Fibroblast of upper back skin (primary cell): ENCODE measurements at regions not wholly inside any gene's neighbourhood (a gene's known extent, or its start where the extent isn't known, plus 50 kb on each side); places are given as distances from the start of the nearest gene placed in this dataset.

Experiments
- DNase-seq: peaks from one replicate; pipeline ENCODE4 v3.0.0-alpha.2; 2013

DNA sequence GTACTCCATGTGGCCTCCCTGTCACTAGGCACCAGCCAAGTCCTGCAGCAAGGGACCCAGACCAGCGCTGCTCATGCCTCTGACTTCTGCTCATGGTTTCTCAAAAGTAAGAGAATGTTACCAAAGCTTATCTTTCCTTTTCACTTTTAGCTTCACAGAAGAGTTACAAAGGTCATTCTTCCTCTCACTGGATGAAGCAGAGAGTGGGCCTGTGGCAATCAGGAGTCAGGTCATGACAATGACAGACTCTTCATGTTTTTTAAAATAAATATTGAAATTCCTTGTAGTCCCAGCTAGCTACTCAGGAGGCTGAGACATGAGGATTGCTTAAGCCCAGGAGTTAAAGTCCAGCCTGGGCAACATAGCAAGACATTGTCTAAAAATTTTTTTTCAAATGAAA is 126.1 kb downstream of the OSR1 start:
- DNase-seq: no peak

- no peak for DNase-seq
These were observed 126.8 kb downstream of the OSR1 start for GRCh38 chr2:19231625-19232024.

DNA sequence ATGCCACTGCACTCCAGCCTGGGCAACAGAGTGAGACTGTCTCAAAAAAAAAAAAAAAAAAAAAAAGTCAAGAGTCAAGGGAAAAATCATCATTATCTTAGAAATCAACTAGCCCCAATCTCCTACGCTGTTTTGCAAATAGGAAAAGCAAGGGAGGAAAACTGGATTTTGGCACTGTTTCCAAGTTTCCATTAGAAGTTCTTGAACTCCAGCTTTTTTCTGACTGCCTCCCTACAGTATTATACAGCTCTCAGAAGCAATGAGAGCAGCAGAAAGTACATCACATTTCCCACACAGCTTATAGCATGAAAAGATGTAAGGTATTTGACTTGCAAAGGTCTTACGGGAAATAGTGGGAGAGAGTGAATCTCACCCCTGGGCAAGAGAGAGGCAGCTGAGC is 127.8 kb downstream of the OSR1 start:
- no peak for DNase-seq

DNA sequence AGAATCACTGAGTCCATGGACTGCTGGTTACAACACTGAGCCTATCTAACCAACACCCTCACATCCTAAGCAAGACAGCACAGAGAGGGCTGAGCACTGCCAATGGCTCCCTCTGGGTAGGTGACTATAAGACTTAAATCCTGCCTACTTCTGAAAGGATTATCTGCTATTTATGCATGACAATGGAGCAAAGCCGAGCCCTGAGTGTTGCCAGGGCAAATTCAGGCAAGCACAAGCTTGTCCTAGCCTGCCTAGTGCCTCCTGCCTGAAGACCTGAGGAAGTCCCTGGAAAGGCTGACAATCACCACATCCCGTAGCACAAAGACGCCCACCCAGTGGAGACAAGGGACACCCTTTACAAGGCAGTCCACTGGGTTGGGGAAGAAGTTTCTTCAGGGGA is 129.7 kb downstream of the OSR1 start:
- DNase-seq: no peak

GRCh38 chr2:19228181-19228593 is 130.2 kb downstream of the OSR1 start:
- no peak for DNase-seq

GRCh38 chr2:19226871-19227270 is 131.6 kb downstream of the OSR1 start:
- DNase-seq: no peak

DNA sequence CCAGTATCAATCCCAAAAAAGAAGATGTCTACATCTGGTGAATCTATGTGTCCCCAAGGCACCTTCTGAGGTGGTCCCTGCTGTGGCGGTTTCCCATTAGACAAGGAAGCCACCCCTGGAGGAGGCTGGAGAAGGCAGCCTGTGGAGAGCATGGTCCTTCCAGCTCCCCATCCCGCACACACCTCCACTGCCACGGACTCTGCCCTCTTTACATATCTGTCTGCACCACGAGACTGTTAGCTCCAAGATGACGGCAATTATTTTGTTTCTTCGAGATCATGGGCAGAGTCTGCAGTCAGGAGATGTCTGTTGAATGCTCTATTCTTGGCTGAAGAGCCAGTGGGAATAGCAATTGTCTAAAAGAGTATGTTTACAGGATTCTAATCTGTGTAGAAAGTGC is 132.0 kb downstream of the OSR1 start:
- no peak for DNase-seq

- DNase-seq: no peak
These were observed 132.5 kb downstream of the OSR1 start for GRCh38 chr2:19225931-19226330.

- DNase-seq: no peak
These were observed 133.3 kb downstream of the OSR1 start for GRCh38 chr2:19225126-19225525.

- no peak for DNase-seq
These were observed 133.9 kb downstream of the OSR1 start for GRCh38 chr2:19224486-19224885.

DNA sequence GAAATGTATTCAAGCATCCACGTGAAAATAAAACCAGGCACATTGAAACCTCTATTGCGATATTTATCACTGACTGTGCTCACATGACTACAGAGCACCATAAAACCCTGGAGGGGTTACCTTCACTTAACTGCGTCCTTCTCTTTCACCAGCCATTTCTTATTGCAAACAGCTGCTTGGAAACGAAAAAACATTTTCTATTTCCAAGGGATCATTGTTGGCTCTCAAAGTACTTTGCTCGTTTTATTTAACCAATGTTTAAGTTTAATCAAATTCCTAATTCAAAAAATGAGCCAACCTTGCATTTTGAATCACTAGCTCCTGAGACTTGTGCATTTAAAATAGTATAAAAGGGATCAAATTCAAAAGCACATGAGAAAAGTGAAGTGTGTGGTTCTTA is 134.4 kb downstream of the OSR1 start:
- DNase-seq: no peak

- DNase-seq: no peak
These were observed 139.4 kb downstream of the OSR1 start for GRCh38 chr2:19219060-19219459.

GRCh38 chr2:19218166-19218565 is 140.3 kb downstream of the OSR1 start:
- no peak for DNase-seq

GRCh38 chr2:19216676-19217602 is 141.5 kb downstream of the OSR1 start:
- no peak for DNase-seq

DNA sequence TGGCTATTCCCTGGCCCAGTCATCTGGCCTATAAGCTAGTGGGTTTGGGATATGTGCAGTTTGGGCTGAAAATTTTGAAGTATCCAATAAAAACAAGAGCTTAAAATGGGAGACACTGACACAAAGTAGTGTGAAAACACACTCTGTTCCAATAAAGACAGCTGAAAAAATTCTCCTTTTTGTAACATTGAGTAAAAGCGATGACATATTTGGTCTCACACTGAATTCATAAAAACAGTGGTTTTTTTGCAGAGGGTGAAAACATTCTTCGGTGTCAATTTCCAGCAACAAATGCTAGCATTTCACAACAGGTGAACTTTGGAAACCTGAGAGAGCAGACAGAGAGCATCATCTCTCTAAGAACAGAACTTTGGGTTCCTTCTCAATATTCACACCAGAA is 142.2 kb downstream of the OSR1 start:
- DNase-seq: no peak

DNA sequence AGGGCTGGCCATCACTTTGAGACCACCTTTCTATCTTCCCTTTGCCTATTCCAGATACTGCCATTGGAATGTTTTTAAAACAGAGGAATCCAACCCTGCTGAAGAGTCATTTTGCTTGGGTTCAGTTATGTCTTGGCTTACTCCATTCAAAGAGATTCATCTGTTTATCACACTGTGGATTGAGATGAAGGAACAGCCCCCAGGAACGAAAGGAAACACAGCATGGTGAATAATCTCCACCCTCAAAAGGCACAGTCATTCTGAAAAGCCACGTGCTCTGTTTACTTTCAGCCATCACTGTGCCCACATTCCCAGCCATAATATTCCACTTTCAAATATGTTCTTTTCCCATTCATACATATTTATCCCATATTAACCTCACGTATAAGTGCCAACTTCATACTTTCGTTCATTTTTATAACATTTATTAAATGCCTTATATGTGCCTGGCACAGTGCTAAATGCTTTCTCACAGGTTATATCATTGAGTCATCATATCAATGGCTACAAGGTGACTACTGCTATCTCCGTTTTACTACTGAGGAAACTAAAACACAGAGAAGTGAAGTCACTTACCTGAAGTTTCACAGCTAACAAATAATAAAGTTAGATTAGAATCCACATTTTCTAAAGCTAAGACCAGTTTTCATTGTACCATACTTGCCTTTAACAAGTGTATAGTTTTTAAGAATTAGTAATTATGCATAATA is 143.6 kb downstream of the OSR1 start:
- no peak for DNase-seq

- no peak for DNase-seq
These were observed 148.7 kb downstream of the OSR1 start for GRCh38 chr2:19209575-19210341.

DNA sequence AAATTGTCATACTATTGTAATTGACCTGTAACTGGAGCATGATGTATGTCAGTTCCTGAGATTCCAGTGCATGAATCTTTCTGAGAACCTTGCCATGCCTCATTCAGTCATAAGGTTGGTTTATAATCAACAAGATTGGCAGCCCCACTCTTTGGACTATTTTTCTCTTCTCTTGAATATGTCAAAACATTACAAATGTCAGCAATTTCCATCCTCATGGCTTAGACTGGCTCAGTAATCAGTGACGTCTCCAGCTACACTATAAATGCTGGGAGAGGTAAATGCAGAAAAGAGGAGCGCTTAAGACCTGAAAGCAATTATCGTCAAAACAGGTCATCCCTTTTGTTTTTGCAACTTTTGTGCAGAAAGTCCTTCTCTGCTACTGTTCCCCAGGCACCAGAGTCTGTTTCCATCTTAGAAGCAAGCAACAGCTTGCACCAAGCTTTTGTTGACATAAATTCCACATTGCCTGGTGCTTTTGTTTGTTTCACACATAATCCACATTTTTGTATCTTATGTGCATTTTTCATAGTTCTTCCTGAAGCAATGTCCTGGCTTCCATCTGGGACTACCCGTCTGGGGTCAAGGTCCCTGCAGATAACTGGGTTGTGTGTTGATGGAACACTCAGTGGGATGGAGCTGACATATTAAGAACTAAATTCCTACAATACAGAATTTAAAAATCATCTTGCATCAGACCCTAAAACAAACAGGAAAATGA is 149.8 kb downstream of the OSR1 start:
- DNase-seq: no peak

DNA sequence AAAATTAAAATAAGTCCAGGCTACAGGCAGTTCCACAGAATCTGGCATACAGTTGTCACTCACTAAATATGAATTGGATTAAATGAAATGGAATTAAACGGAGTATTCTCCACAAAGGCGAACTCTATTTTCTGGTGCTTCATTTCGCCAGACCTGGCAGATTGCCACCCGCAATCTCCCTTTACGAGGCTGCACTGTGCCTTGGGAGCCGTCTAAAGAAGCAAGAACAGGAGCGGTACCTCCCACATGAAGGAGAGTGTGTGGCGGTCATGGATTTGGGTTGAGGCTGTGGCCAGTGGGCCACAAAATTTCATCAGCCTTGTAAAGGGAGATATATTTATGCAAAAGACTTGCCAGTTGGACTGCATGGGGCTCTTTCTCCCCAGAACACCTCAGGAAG is 151.0 kb downstream of the OSR1 start:
- DNase-seq: no peak

- DNase-seq: no peak
These were observed 152.4 kb downstream of the OSR1 start for GRCh38 chr2:19205983-19206533.

DNA sequence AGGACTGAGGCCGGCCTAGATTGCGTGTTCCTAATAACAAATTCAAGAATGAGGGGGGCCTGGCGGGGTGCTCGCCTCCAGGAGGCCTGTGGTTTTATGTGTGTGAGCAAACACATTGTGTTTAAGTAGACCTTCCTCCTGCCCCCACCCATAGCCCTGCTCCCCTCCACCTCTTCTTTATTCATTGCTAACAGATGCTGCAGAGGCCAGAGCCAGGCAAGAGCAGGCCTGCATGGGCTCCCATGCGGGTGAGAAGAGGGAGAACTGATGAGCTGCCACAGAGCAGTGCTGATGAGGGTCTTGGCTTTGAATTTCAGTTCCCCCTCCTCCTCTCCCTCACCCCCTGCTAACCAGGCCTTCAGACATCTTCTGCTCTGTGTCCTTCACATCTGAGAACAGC is 154.6 kb downstream of the OSR1 start:
- peak; percentile 74 for DNase-seq

- no peak for DNase-seq
These were observed 156.4 kb downstream of the OSR1 start for GRCh38 chr2:19201911-19202462.
